Testis (tissue), 2 donors: ENCODE measurements at regions not wholly inside any gene's neighbourhood (a gene's known extent, or its start where the extent isn't known, plus 50 kb on each side); places are given as distances from the start of the nearest gene placed in this dataset.

Experiments
- DNase-seq: peaks from one replicate; pipeline ENCODE4 v3.0.0-alpha.2; 2019
- H3K27ac ChIP-seq, 2 donors: fragments of 200-600 bp; sonication (generic); one replicate each; pipeline ENCODE4 v1.5.1; 2019
- H3K27me3 ChIP-seq: fragments of 200-600 bp; sonication (generic); one replicate; pipeline ENCODE4 v1.5.1; 2019
- H3K36me3 ChIP-seq: fragments of 200-600 bp; sonication (generic); one replicate; pipeline ENCODE4 v1.5.1; 2017; ENCODE audit warnings: low read depth; ENCODE audit errors: missing control alignments
- H3K4me1 ChIP-seq: fragments of 200-600 bp; sonication (generic); one replicate; pipeline ENCODE4 v1.5.1; 2019
- H3K4me3 ChIP-seq, 2 donors: fragments of 200-600 bp; sonication (generic); one replicate each; pipeline ENCODE4 v1.5.1; 2017 to 2019
- H3K9me3 ChIP-seq: fragments of 200-600 bp; sonication (generic); one replicate; pipeline ENCODE4 v1.5.1; 2017
- POLR2A ChIP-seq: fragments of 450-650 bp; IDR thresholded peaks from one replicate; pipeline ENCODE4 v1.6.1; 2017; ENCODE audit warnings: antibody characterized with exemption, mild to moderate bottlenecking, moderate library complexity
- WGBS, 2 donors: methylation state at CpG; one replicate each; pipeline ENCODE4 v1.1.5; 2018; 5-methylcytosine and 5-hydroxymethylcytosine counted together
- intact Hi-C: fragments of 100-400 bp; cut with DNase I; formaldehyde crosslinking; loops from one replicate; pipeline ENCODE4 v1.15.1; 2023; ENCODE audit warnings: low total_unique reads
- TF ChIP-seq, protein P1 (sequence below), 3 experiments: fragments of 450-650 bp in 2 of 3; fragments of 200-600 bp in 1 of 3; sonication (generic) in 1 of 3; IDR thresholded peaks; one replicate each; pipeline ENCODE4 v1.5.1; 2016 to 2019; ENCODE audit warnings: antibody characterized with exemption in 3 of 3, mild to moderate bottlenecking in 2 of 3, moderate library complexity in 1 of 3

DNA sequence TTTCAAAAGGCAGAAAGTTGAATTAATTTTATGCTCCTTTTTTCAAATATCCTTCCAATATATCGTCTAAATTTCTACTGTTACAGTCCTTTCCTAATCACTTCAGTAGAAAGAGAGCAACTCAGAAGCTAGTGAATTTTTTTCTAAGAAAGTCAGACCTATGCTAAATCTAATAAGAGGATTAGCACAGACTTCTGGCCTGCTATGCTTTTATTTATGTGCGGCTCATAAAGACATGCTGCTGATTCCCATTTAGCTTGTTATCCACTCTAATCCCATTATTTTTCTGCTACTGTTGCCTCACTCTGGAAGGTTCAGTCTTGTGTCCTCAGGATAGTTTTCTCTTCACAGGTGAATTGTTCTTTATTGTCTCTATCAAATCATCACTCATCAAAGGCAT, 473.5 kb upstream of the FAM241A start:
- intact Hi-C loops, result no loop called here
- no peak overlapping the region for H3K27ac ChIP-seq
- H3K4me1 ChIP-seq, result no peaks in the 10 kb centered on the region
- H3K9me3 ChIP-seq, result no peaks in the 10 kb centered on the region
- 49 to 63% methylated on average over 2 of the region's 2 CpGs for WGBS, 2 donors
- H3K27me3 ChIP-seq, result no peaks in the 10 kb centered on the region
- no peak overlapping the region for H3K4me3 ChIP-seq
- H3K36me3 ChIP-seq, result no peaks in the 10 kb centered on the region
- DNase-seq, result no peak
- TF ChIP-seq, protein P1, sequence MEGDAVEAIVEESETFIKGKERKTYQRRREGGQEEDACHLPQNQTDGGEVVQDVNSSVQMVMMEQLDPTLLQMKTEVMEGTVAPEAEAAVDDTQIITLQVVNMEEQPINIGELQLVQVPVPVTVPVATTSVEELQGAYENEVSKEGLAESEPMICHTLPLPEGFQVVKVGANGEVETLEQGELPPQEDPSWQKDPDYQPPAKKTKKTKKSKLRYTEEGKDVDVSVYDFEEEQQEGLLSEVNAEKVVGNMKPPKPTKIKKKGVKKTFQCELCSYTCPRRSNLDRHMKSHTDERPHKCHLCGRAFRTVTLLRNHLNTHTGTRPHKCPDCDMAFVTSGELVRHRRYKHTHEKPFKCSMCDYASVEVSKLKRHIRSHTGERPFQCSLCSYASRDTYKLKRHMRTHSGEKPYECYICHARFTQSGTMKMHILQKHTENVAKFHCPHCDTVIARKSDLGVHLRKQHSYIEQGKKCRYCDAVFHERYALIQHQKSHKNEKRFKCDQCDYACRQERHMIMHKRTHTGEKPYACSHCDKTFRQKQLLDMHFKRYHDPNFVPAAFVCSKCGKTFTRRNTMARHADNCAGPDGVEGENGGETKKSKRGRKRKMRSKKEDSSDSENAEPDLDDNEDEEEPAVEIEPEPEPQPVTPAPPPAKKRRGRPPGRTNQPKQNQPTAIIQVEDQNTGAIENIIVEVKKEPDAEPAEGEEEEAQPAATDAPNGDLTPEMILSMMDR (IDR thresholded peaks at IDR 0.05), result no peak
- TF ChIP-seq POLR2A, result no peak

DNA sequence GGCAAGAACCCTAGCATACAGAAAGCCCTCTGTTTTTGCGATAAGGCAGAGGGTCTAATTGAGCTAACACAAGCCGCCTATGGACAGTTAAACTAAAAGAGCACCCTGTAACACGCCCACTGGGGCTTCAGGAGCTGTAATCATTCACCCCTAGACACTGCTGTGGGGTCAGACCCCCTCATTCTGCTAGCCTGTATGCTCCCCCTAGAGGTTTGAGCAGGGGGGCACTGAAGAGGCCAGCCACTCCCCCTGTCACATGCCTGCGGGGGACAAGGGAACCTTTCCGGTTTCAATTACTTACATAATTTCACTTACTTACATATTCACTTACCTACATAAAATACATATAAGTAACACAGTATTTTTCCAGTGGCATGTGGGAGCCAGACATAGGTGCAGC, 469.5 kb upstream of the FAM241A start:
- intact Hi-C loops, result no loop called here
- Histone ChIP-seq H3K36me3 (no peaks in the 10 kb centered on the region), H3K27me3 (no peaks in the 10 kb centered on the region), H3K4me1 (no peaks in the 10 kb centered on the region), H3K27ac (no peak overlapping the region), H3K9me3 (no peaks in the 10 kb centered on the region), H3K4me3 (no peak overlapping the region)
- WGBS, 2 donors, result 58 to 72% methylated on average over 5 of the region's 5 CpGs
- DNase-seq, result no peak
- TF ChIP-seq, protein P1 (IDR thresholded peaks at IDR 0.05), result no peak
- no peak for TF ChIP-seq POLR2A

GRCh38 chr4:111676533-111676932, 468.7 kb upstream of the FAM241A start:
- no peak overlapping the region for H3K4me3 ChIP-seq
- no peaks in the 10 kb centered on the region for H3K27me3 ChIP-seq
- no peaks in the 10 kb centered on the region for H3K36me3 ChIP-seq
- DNase-seq, result no peak
- intact Hi-C loops, result no loop called here
- H3K4me1 ChIP-seq, result no peaks in the 10 kb centered on the region
- TF ChIP-seq POLR2A, result no peak
- TF ChIP-seq, protein P1 (IDR thresholded peaks at IDR 0.05), result no peak
- no peak overlapping the region for H3K27ac ChIP-seq
- H3K9me3 ChIP-seq, result no peaks in the 10 kb centered on the region

GRCh38 chr4:111678479-111678878, 466.8 kb upstream of the FAM241A start:
- no peak for DNase-seq
- 81 to 90% methylated on average over 1 of the region's 1 CpG for WGBS, 2 donors

GRCh38 chr4:111678908-111679307, 466.3 kb upstream of the FAM241A start:
- Histone ChIP-seq H3K27me3 (no peaks in the 10 kb centered on the region), H3K4me1 (no peaks in the 10 kb centered on the region), H3K27ac (no peak overlapping the region), H3K9me3 (no peaks in the 10 kb centered on the region), H3K4me3 (no peak overlapping the region), H3K36me3 (no peaks in the 10 kb centered on the region)
- TF ChIP-seq, protein P1 (IDR thresholded peaks at IDR 0.05), result no peak
- no peak for TF ChIP-seq POLR2A
- intact Hi-C loops, result no loop called here
- 83 to 85% methylated on average over 5 of the region's 5 CpGs for WGBS, 2 donors
- no peak for DNase-seq

More at GRCh38 chr4:111678479-111678878, 466.8 kb upstream of the FAM241A start:
- Histone ChIP-seq H3K9me3 (no peaks in the 10 kb centered on the region), H3K36me3 (no peaks in the 10 kb centered on the region), H3K4me3 (no peak overlapping the region), H3K27ac (no peak overlapping the region), H3K4me1 (no peaks in the 10 kb centered on the region), H3K27me3 (no peaks in the 10 kb centered on the region)
- intact Hi-C loops, result no loop called here
- TF ChIP-seq, protein P1 (IDR thresholded peaks at IDR 0.05), result no peak
- no peak for TF ChIP-seq POLR2A
